ENCODE measurements at regions not wholly inside any gene's neighbourhood (a gene's known extent, or its start where the extent isn't known, plus 50 kb on each side); places are given as distances from the start of the nearest gene placed in this dataset.

GRCh38 chr13:110028838-110029621 is 242.6 kb upstream of the IRS2 start:
- no peak for TF ChIP-seq CTCF (IDR thresholded peaks at IDR 0.05)
- TF ChIP-seq EZH2 (IDR thresholded peaks at IDR 0.05) = no peak

All from neural progenitor cell (in vitro differentiated cells).